Neural cell (in vitro differentiated cells): ENCODE measurements at regions not wholly inside any gene's neighbourhood (a gene's known extent, or its start where the extent isn't known, plus 50 kb on each side); places are given as distances from the start of the nearest gene placed in this dataset.

Experiments
- H2AFZ ChIP-seq: fragments of 200-600, 300-800 bp; sonication (generic), shearing (Covaris generic); 2 replicates; pipeline ENCODE4 v1.6.0; 2014; ENCODE audit warnings: low read depth, mild to moderate bottlenecking, antibody characterized with exemption, low read length, moderate library complexity
- H3F3A ChIP-seq: fragments of 200-600 bp; shearing (Covaris generic); 2 replicates; pipeline ENCODE4 v1.6.1; 2016; ENCODE audit warnings: mild to moderate bottlenecking, moderate library complexity, mixed read lengths, antibody characterized with exemption, low read length; ENCODE audit not compliant: insufficient read depth, poor library complexity, severe bottlenecking
- H3K27ac ChIP-seq: fragments of 200-600, 300-800 bp; sonication (generic), shearing (Covaris generic); 2 replicates; pipeline ENCODE4 v1.5.1; 2014; ENCODE audit warnings: mild to moderate bottlenecking, low read length, moderate library complexity
- H3K27me3 ChIP-seq: fragments of 300-800, 200-600 bp; sonication (generic), shearing (Covaris generic); 2 replicates; pipeline ENCODE4 v1.6.0; 2014; ENCODE audit warnings: mild to moderate bottlenecking, low read depth, low read length, moderate library complexity; ENCODE audit not compliant: insufficient read depth
- H3K36me3 ChIP-seq: fragments of 300-800, 200-600 bp; sonication (generic), shearing (Covaris generic); 2 replicates; pipeline ENCODE4 v1.5.1; 2014; ENCODE audit warnings: mild to moderate bottlenecking, antibody characterized with exemption, low read length, moderate library complexity; ENCODE audit not compliant: insufficient read depth
- H3K4me2 ChIP-seq: fragments of 300-800, 200-600 bp; sonication (generic), shearing (Covaris generic); 2 replicates; pipeline ENCODE4 v1.6.0; 2014; ENCODE audit warnings: mild to moderate bottlenecking, low read length
- H3K4me3 ChIP-seq: fragments of 300-800, 200-600 bp; sonication (generic), shearing (Covaris generic); 2 replicates; pipeline ENCODE4 v1.5.1; 2014; ENCODE audit warnings: mild to moderate bottlenecking, low read length, moderate library complexity
- H3K79me2 ChIP-seq: fragments of 200-600 bp; shearing (Covaris generic); replicated peaks from 2 replicates; pipeline ENCODE4 v1.6.0; 2014; ENCODE audit warnings: mild to moderate bottlenecking, low read length, moderate library complexity; ENCODE audit not compliant: insufficient read depth
- H3K9ac ChIP-seq: fragments of 300-800, 200-600 bp; sonication (generic), shearing (Covaris generic); 2 replicates; pipeline ENCODE4 v1.6.1; 2016; ENCODE audit warnings: mild to moderate bottlenecking, low read length, mixed read lengths
- H3K9me2 ChIP-seq: fragments of 200-600 bp; shearing (Covaris generic); 2 replicates; pipeline ENCODE4 v1.6.1; 2016; ENCODE audit warnings: mild to moderate bottlenecking, low read length, mixed read lengths; ENCODE audit not compliant: insufficient read depth
- H3K9me3 ChIP-seq: fragments of 200-600, 300-800 bp; sonication (generic), shearing (Covaris generic); 2 replicates; pipeline ENCODE4 v1.6.1; 2016; ENCODE audit warnings: mild to moderate bottlenecking, mixed run types, low read length, moderate library complexity, mixed read lengths
- H4K20me1 ChIP-seq: fragments of 200-600 bp; shearing (Covaris generic); 2 replicates; pipeline ENCODE4 v1.6.1; 2016; ENCODE audit warnings: mild to moderate bottlenecking, mixed run types; ENCODE audit not compliant: insufficient read depth
- EP300 ChIP-seq: fragments of 450-650 bp; conservative IDR thresholded peaks from 2 replicates; pipeline ENCODE4 v1.6.1; 2014; ENCODE audit warnings: antibody characterized with exemption, mild to moderate bottlenecking, moderate library complexity; ENCODE audit not compliant: poor library complexity, severe bottlenecking
- EZH2 ChIP-seq: fragments of 200-600, 300-800 bp; shearing (Covaris generic), sonication (generic); IDR thresholded peaks from 2 replicates; pipeline ENCODE4 v1.6.1; 2014; ENCODE audit warnings: antibody characterized with exemption, low read length, borderline replicate concordance, mild to moderate bottlenecking; ENCODE audit not compliant: insufficient read depth, poor library complexity, severe bottlenecking
- MXI1 ChIP-seq: fragments of 450-650 bp; conservative IDR thresholded peaks from 2 replicates; pipeline ENCODE4 v1.6.1; 2014; ENCODE audit warnings: antibody characterized with exemption, mild to moderate bottlenecking; ENCODE audit not compliant: poor library complexity, severe bottlenecking
- POLR2AphosphoS5 ChIP-seq: IDR thresholded peaks from 2 replicates; pipeline ENCODE4 v1.6.1; 2012
- RAD21 ChIP-seq: fragments of 450-650 bp; conservative IDR thresholded peaks from 2 replicates; pipeline ENCODE4 v1.6.1; 2014; ENCODE audit warnings: antibody characterized with exemption, mild to moderate bottlenecking, moderate library complexity
- REST ChIP-seq: IDR thresholded peaks from 2 replicates; pipeline ENCODE4 v1.6.1; 2012; ENCODE audit warnings: borderline replicate concordance
- SMC3 ChIP-seq: fragments of 450-650 bp; conservative IDR thresholded peaks from 2 replicates; pipeline ENCODE4 v1.6.1; 2014; ENCODE audit warnings: antibody characterized with exemption, mild to moderate bottlenecking, moderate library complexity; ENCODE audit not compliant: poor library complexity
- TAF1 ChIP-seq: IDR thresholded peaks from 2 replicates; pipeline ENCODE4 v1.6.1; 2012; ENCODE audit warnings: low read depth
- TF ChIP-seq, protein P1 (sequence below): fragments of 450-650 bp; IDR thresholded peaks from 2 replicates; pipeline ENCODE4 v1.5.1; 2014; ENCODE audit warnings: antibody characterized with exemption, mild to moderate bottlenecking, moderate library complexity; ENCODE audit not compliant: poor library complexity, severe bottlenecking

DNA sequence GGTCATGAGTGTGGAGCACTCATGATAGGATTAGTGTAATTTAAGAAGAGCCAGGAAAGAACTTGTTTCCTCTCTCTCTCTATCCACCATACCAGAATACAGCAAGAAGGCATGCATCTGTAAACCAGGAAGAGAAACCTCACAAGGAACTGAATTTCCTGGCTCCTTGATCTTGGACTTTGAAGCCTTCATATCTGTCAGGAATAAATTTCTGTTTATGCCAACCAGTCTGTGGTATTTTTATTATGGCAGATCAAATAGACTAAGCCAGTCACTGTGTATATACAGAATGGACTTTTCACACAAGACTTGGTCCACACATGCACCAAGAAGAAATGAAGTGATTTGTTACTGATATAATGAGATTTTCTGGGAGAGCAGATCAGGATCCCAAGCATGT lies 930.1 kb upstream of the TMEFF2 start:
- Histone ChIP-seq H3K27ac (no peak overlapping the region), H3F3A (no peaks in the 10 kb centered on the region), H3K9me3 (no peaks in the 10 kb centered on the region), H3K36me3 (no peaks in the 10 kb centered on the region), H3K9me2 (no peaks in the 10 kb centered on the region), H4K20me1 (no peaks in the 10 kb centered on the region), H3K79me2 (no peaks in the 10 kb centered on the region), H2AFZ (no peak overlapping the region), H3K27me3 (no peaks in the 10 kb centered on the region), H3K4me3 (no peak overlapping the region), H3K9ac (no peak overlapping the region), H3K4me2 (no peak overlapping the region)
- TF ChIP-seq TAF1: no peak
- TF ChIP-seq MXI1: no peak
- no peak for TF ChIP-seq REST
- TF ChIP-seq SMC3: no peak
- TF ChIP-seq RAD21: no peak
- no peak for TF ChIP-seq EP300
- TF ChIP-seq, protein P1, sequence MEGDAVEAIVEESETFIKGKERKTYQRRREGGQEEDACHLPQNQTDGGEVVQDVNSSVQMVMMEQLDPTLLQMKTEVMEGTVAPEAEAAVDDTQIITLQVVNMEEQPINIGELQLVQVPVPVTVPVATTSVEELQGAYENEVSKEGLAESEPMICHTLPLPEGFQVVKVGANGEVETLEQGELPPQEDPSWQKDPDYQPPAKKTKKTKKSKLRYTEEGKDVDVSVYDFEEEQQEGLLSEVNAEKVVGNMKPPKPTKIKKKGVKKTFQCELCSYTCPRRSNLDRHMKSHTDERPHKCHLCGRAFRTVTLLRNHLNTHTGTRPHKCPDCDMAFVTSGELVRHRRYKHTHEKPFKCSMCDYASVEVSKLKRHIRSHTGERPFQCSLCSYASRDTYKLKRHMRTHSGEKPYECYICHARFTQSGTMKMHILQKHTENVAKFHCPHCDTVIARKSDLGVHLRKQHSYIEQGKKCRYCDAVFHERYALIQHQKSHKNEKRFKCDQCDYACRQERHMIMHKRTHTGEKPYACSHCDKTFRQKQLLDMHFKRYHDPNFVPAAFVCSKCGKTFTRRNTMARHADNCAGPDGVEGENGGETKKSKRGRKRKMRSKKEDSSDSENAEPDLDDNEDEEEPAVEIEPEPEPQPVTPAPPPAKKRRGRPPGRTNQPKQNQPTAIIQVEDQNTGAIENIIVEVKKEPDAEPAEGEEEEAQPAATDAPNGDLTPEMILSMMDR: no peak
- no peak for TF ChIP-seq EZH2

DNA sequence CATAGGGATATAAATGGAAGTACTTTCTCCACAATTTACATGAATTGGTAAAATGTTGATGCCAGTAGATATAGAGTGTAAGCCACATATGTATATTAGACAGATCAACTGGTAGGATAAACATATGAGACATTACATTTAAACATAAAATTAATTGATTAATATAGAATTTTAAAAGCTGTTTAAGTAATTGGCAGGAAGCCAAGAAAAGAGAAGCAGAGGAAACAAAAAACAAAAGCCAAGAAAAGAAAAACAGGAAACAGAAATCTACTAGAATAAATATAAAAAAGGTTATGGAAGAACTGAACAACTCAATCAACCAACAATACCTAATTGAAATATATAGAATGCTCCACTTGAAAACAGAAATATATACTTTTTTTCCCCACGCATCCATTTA lies 920.1 kb upstream of the TMEFF2 start:
- H3K27ac ChIP-seq: no peak overlapping the region
- no peak overlapping the region for H3K4me3 ChIP-seq

More for the DNA sequence above, 920.1 kb upstream of the TMEFF2 start:
- H3K9me2 ChIP-seq: no peaks in the 10 kb centered on the region
- no peaks in the 10 kb centered on the region for H4K20me1 ChIP-seq
- no peaks in the 10 kb centered on the region for H3K79me2 ChIP-seq
- no peaks in the 10 kb centered on the region for H3K36me3 ChIP-seq
- no peak overlapping the region for H2AFZ ChIP-seq
- H3K27me3 ChIP-seq: no peaks in the 10 kb centered on the region
- TF ChIP-seq REST (no peak), RAD21 (no peak), SMC3 (no peak), MXI1 (no peak), EZH2 (no peak), EP300 (no peak), TAF1 (no peak), POLR2AphosphoS5 (no peak)
- TF ChIP-seq, protein P1: no peak
- H3F3A ChIP-seq: no peaks in the 10 kb centered on the region
- no peak overlapping the region for H3K4me2 ChIP-seq
- no peak overlapping the region for H3K9ac ChIP-seq
- no peaks in the 10 kb centered on the region for H3K9me3 ChIP-seq
